H4 (cell line): ENCODE measurements at regions not wholly inside any gene's neighbourhood (a gene's known extent, or its start where the extent isn't known, plus 50 kb on each side); places are given as distances from the start of the nearest gene placed in this dataset.

ENCODE experiments used
- DNase-seq: peaks from one replicate; pipeline ENCODE4 v3.0.0-alpha.2; 2015; ENCODE audit warnings: low spot score

DNA sequence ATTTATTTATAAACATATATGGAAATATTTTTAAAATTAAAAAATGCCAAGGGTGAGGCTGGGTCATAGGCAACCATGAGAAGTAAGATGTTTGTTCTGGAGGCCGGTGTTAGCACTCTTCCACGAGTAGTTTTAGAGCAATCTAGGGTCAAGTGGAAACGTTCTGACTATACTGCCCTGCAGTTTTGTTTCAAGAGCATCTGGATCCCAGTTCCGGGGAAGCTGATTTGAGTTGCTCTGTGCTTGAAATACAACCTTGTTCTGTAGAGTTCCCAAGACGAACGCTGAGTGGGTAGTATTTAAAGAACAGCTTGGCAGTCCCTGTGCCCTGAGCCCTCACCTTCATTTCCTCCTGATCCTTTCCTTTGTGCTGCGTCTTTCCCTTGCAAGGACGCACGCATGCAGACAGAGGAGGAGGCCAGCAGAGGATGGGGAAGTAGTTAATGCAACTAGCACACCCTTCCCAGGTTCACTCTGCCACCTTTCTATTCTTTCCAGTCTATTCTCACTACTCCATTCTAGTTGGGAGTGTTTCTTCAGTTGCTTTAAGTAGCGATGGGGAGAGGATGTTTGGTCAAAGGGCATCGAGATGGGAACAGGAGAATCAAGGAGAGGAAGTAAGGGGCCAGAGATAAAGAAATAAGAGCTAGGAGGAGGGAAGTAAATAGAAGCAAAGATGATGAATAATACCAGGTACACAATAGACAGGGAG, 68.3 kb upstream of the ZSWIM6 start:
- no peak for DNase-seq

DNA sequence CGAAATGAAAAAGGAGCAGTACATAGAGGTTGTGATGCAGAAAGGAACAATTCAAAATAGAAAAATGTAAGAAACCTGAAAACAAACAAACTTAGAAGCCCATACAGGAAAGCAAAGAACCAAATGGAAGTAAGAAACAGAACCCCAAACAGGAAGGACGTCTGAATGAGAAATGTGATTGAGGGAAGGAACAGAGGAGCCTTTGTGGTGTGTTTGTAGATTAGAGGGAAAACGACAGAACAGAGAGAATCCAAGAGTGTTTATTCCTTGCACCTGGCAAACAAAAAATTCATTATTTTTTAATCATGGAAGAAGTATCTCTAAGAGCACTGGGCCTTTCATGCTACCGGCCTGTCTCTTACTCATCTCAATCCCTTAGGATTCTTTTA, 67.8 kb upstream of the ZSWIM6 start:
- DNase-seq: no peak

DNA sequence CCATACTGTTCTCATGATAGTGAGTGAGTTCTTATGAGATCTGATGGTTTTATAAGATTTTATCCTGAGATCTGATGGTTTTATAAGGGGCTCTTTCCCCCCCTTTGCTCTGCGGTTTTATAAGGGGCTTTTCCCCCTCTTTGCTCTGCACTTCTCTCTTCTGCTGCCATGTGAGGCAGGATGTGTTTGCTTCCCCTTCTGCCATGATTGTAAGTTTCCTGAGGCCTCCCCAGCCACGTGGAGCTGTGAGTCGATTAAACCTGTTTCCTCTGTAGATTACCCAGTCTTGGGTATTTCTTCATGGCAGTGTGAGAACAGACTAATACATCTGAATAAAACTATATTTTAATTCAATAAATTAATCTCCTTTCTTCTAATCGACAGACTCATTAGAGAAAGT, 64.9 kb upstream of the ZSWIM6 start:
- no peak for DNase-seq

DNA sequence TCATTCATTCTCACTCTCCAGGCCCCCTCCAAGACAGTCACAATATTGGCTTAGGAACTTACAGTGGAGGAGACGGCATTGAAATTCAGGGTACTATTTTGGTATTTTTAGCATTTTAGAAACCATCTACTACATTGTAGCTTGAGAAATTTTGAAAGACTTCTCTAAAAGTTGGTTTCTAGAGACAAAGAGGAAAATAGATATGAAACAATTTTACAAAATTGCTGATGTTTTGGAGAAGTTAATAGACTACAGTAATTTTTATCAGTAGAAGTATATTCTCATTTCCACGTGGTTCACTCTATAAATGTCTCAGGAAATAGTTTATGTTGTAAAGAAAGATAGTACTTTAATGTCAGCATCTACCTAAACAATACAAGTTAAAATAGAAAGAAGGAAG, 63.2 kb upstream of the ZSWIM6 start:
- DNase-seq: no peak

DNA sequence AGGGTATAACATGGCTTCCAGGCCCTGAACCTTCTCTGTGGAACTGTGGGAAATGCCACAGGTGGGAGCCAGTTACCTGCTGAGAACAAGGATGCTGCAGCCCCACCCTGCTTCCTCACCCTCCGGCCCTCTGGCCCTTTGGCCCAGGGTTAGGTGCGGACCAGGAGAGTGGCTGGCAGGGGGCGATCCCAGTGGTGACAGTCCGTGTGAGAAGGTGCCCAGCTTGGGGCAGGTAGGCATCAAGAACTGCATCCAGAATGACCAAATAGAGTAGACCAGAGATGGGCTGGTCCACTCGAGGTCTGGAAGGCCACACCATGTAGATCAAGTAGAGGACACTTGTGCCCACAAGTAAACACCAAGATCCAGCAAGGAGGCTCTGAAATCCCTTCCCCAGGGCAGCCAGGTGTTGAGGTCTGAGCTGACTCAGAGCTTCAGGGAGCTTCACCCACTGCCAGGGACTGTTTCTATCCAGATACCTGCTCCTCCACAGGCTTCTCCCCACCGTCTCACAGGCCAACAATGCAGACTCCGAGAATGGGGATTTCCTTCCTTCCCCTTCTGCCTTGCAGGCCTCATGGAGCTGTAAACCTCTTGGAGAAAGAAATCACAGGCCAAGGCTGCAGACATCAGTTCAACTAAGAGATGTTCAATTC, 61.4 kb upstream of the ZSWIM6 start:
- no peak for DNase-seq

DNA sequence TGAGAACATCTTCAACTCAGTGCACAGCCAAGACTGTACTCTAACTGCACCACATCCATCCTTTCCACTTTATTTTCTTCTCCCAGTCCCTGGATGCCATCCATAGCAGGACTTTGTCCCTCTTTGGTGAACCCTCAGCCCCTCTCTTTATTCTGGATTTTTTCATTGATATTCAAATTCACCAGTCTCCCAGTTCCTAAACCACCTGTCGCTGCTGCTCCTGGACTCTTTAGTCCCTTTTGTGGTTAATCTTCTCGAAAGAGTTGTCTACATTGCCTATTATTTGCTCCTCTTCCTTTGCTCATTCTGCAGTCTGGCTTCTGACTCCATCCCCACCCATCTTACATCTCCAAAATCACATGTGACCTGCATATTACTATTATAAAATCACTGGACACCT, 59.4 kb upstream of the ZSWIM6 start:
- no peak for DNase-seq

DNA sequence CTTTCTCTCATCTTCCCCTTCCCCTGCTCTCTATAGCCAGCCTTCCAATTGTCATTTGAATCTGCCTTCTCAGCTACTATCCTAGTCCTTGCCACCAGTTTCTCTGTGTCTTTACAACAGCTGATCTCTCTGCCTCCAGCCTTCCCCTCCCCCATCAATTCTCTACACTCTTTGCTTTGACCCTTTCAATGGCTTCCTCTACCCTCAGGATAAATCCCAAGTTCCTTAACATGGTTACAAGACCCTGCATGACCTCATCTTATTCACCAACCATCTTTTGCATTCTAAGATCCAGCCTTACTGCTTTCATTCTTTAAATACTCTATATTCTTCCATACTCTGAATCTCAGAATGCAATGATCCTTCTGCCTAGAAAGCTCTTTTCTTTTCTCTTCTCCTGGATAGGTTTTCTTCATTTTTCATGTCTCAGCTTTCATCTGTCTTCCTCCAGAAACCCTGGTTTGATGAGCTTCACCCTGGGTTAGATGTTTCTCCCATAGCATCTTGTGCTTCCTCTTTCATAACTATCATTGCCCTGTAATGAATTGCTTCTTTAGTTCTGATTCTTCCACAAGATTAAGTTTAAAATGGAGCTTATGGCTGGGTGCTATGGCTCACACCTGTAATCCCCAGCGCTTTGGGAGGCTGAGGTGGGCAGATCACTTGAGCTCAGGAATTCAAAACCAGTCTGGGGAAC, 58.6 kb upstream of the ZSWIM6 start:
- DNase-seq: no peak

DNA sequence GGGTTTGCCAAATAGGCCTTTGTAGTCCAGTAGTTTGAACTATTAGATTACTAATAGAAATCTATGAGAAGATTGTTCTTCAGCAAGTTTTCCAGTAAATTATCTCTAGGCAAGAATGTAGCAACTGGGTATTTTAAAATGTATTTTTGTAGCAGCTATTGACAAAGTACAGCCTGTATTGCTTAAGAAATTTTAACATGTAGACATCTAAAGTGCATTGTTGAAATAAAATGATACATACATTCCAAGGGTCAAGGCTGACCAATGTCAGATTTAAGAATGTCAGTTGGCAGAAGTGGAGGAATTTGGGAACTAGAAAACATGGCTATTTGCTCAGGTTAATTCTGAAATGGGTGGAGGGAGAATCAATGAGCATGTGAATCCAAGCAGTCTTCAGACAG, 57.5 kb upstream of the ZSWIM6 start:
- no peak for DNase-seq

DNA sequence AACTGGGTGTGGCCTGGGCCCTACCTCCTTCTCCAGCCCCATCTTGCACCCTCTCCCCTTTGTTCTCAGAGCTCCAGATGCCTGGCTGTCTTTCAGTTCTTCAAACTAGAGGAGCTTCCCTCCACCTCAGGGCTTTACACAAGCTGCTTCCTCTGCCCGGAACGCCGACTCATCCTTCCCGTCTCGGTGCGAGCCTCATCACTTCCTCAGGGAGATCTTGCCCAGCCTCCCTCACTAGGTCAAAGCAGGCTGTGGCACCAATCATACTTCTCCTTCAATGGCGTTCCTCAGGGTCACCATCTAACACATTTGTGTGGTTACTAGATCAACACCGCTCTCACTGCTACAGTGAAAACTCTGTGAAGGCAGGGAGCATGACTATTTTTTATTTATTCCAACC, 56.2 kb upstream of the ZSWIM6 start:
- peak; percentile 58 for DNase-seq

DNA sequence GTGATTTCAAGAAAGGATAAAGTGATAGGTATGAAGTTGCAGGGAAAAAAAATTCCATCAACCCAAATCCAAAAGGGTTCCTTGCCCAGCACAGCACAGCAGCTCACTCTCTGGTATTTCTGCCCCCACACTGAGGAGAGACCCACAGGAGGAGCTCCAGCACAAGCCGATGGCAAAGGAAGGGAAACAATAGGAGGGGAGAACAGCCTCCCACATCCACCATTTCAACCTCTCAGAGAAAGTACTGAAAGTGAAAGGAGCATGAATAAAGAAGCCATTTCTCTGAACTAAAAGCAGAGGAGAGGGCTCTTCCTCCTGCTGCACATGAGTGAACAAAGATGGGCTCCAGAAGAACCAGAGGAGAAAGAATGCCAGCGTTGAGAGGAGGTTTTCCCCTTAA, 54.9 kb upstream of the ZSWIM6 start:
- no peak for DNase-seq

DNA sequence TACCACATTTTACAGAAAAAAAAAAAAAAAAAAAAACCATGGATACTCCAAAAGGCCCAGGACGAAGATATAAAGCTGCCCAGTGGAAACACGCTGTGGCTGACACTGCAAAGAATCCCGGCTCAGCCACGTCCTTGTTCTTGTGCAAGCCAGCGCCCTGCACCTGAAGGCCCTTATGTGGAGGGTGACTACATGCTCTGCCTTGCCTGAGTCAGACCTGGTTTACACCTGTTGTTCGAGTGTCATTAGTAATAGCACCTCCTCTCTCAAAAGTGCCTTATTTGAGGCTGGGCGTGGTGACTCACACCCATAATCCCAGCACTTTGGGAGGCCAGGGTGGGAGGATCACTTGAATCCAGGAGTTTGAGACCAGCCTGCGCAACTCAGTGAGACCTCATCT, 54.3 kb upstream of the ZSWIM6 start:
- no peak for DNase-seq

DNA sequence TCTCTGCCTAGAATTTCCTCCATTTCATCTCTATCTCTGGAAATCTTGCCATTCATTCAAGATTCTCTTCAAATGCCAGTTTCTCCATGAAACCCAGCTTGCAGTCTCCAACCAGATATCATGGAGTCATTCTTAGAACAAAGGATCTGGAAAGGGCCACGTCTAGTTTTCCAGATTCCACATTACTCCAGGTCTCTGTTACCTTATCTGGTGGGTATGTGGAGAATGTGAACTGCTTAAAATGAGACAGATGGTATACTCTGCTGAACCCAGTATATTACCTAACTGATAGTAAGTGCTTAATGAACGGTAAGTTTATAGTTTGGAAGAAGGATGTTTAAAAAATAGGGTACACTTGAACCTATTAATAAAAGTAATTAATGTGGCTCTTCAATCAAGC, 52.3 kb upstream of the ZSWIM6 start:
- DNase-seq: no peak

DNA sequence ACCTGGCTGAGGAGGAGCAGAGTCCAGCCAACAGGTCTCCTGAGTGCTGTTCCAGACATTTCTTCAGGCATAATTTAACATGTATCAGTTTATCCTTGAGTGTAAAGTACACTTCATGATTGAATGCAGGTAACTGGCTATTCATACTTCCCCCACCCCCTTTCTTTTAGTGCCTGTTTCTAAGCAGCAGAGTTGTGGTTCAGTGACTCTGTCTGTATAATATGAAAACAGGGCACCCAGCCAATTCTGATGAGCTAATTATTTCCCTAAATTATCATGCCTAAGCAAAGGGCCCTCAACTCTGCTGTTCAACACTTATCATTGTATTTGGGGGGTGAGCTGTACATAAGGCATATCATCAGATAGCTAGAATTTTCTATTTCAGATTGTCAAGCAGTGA, 51.9 kb upstream of the ZSWIM6 start:
- DNase-seq: peak; percentile 58

DNA sequence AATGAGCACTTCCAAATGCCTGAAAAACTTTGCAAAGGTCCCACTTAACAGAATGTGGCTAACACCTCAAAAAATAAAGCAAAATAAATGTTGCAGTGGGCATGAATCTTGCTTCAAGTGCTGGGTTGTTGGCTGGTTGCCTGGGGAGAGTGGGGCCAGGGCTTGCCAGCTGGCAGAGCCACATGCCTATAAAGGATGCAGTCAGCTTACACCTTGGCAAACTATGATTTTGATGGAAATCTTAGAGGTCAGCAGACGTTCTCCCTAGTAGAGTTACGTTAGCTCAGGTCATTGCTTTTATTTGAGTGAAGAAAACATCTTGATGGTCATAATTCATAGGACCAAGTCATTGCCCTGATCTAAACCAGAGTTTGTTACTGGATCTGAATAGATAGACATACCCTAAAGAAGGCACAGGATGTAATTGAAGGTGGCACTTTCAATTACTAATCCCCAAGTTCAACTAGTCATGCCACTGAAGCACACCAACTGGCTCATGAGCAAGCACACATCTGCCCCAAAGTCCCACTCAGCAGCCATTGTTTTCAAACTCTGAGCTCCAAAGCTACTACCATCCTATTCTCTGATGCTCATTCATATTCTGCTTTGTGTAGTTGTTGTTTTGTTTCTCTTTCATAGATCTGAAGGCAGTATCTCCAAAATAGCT, 51.2 kb upstream of the ZSWIM6 start:
- peak; percentile 44 for DNase-seq

DNA sequence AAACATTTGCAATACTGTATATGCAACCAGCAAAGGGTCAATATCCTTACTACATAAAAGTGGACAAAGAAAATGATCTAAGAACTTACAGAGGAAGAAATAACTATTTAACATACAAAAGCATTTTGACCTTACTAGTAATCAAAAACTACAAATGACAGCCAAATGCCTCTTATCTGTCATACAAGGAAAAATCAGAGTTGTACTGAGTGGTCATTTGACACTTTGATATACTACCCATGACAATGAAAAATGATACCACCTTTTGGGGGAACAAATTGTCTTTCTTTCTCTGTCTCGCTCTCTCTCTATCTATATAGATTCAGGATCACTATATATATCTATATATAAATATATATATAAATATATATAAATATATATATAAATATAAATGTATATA, 50.4 kb upstream of the ZSWIM6 start:
- no peak for DNase-seq
